Natural killer cell (primary cell): ENCODE measurements at regions not wholly inside any gene's neighbourhood (a gene's known extent, or its start where the extent isn't known, plus 50 kb on each side); places are given as distances from the start of the nearest gene placed in this dataset.

ENCODE experiments used
- ATAC-seq, 3 donors: fragments of 150-1000 bp in 2 of 3; fragments of 200-7000 bp in 1 of 3; cut with Tn5 transposase; 1 replicate in 1 of 3; 2 replicates in 2 of 3; pipeline ENCODE4 v1.10.0; 2021; ENCODE audit warnings: mild to moderate bottlenecking in 2 of 3, moderate library complexity in 2 of 3
- DNase-seq, 2 donors: peaks; one replicate each; pipeline versions ENCODE4 v3.0.0 to v3.0.0-alpha.2; 2013 to 2021; ENCODE audit warnings: mixed read lengths in 1 of 2
- H3K27ac ChIP-seq: one replicate; pipeline ENCODE4 v1.5.1; 2013; ENCODE audit warnings: mild to moderate bottlenecking, low read length
- H3K27me3 ChIP-seq: one replicate; pipeline ENCODE4 v1.6.1; 2013; ENCODE audit warnings: low read length; ENCODE audit not compliant: control insufficient read depth, insufficient read depth
- H3K36me3 ChIP-seq: one replicate; pipeline ENCODE4 v1.6.1; 2013; ENCODE audit warnings: low read length; ENCODE audit not compliant: control insufficient read depth, insufficient read depth
- H3K4me1 ChIP-seq: one replicate; pipeline ENCODE4 v1.6.1; 2013; ENCODE audit warnings: low read length; ENCODE audit not compliant: control insufficient read depth, insufficient read depth
- H3K4me3 ChIP-seq: one replicate; pipeline ENCODE4 v1.5.1; 2013; ENCODE audit warnings: low read length
- H3K9me3 ChIP-seq: one replicate; pipeline ENCODE4 v1.6.1; 2013; ENCODE audit warnings: low read length; ENCODE audit not compliant: control insufficient read depth, insufficient read depth
- H3K27ac Mint-ChIP-seq, 2 donors: one replicate each; pipeline ENCODE4 v1.8.0; 2022; ENCODE audit warnings: mild to moderate bottlenecking in 2 of 2, mixed read lengths in 2 of 2, moderate library complexity in 1 of 2
- H3K27me3 Mint-ChIP-seq, 2 donors: one replicate each; pipeline ENCODE4 v1.8.0; 2022; ENCODE audit warnings: low read depth in 2 of 2, mixed read lengths in 2 of 2
- H3K36me3 Mint-ChIP-seq: one replicate; pipeline ENCODE4 v1.8.0; 2022; ENCODE audit warnings: mixed read lengths
- H3K4me1 Mint-ChIP-seq, 2 donors: one replicate each; pipeline ENCODE4 v1.8.0; 2022; ENCODE audit warnings: mixed read lengths in 2 of 2
- H3K4me3 Mint-ChIP-seq: one replicate; pipeline ENCODE4 v1.8.0; 2022; ENCODE audit warnings: mild to moderate bottlenecking, moderate library complexity, mixed read lengths
- H3K9me3 Mint-ChIP-seq, 2 donors: one replicate each; pipeline ENCODE4 v1.8.0; 2022; ENCODE audit warnings: mixed read lengths in 2 of 2
- CTCF ChIP-seq: fragments of 200-600 bp; IDR thresholded peaks from one replicate; pipeline ENCODE4 v1.8.0; 2022; ENCODE audit warnings: antibody characterized with exemption
- WGBS: methylation state at CpG from one replicate; pipeline ENCODE4 v1.1.7; 2013; ENCODE audit warnings: missing lambda C conversion rate; ENCODE audit not compliant: insufficient coverage; 5-methylcytosine and 5-hydroxymethylcytosine counted together
- intact Hi-C: fragments of 100-400 bp; cut with micrococcal nuclease; formaldehyde crosslinking; loops from one replicate; pipeline ENCODE4 v1.14.2; 2022

GRCh38 chr6:113496166-113496565, 361.0 kb upstream of the MARCKS start:
- WGBS = 66% methylated on average over 3 of the region's 4 CpGs
- H3K27ac ChIP-seq = no peak overlapping the region
- DNase-seq = no peak
- no peaks in the 10 kb centered on the region for H3K27me3 ChIP-seq
- no peak overlapping the region for H3K4me3 ChIP-seq
- intact Hi-C loops = no loop called here
- no peaks in the 10 kb centered on the region for H3K36me3 Mint-ChIP-seq
- peaks cover 3% of the 10 kb centered on the region in 2 donors for H3K9me3 Mint-ChIP-seq
- H3K9me3 ChIP-seq = no peaks in the 10 kb centered on the region
- H3K4me1 ChIP-seq = no peaks in the 10 kb centered on the region
- no peaks in the 10 kb centered on the region for H3K27me3 Mint-ChIP-seq
- H3K36me3 ChIP-seq = no peaks in the 10 kb centered on the region
- no peak for TF ChIP-seq CTCF
- H3K27ac Mint-ChIP-seq = no peak overlapping the region
- no peak for ATAC-seq
- no peaks in the 10 kb centered on the region for H3K4me1 Mint-ChIP-seq
- H3K4me3 Mint-ChIP-seq = no peak overlapping the region

- Mint-ChIP-seq H3K27ac (no peak overlapping the region), H3K4me1 (no peaks in the 10 kb centered on the region), H3K27me3 (no peaks in the 10 kb centered on the region), H3K4me3 (no peak overlapping the region), H3K9me3 (peaks cover 3 to 5% of the 10 kb centered on the region in 2 donors), H3K36me3 (no peaks in the 10 kb centered on the region)
- no peaks in the 10 kb centered on the region for H3K36me3 ChIP-seq
- intact Hi-C loops = no loop called here
- WGBS = 48% methylated on average over 1 of the region's 1 CpG
- no peak for TF ChIP-seq CTCF
- DNase-seq = no peak
- H3K4me1 ChIP-seq = no peaks in the 10 kb centered on the region
- no peak overlapping the region for H3K27ac ChIP-seq
- no peaks in the 10 kb centered on the region for H3K27me3 ChIP-seq
- H3K9me3 ChIP-seq = no peaks in the 10 kb centered on the region
- no peak overlapping the region for H3K4me3 ChIP-seq
- no peak for ATAC-seq
Measured at GRCh38 chr6:113500221-113500620, 356.9 kb upstream of the MARCKS start.

GRCh38 chr6:113505084-113505699, 352.0 kb upstream of the MARCKS start:
- no peaks in the 10 kb centered on the region for H3K27me3 Mint-ChIP-seq

More at GRCh38 chr6:113505084-113505699, 352.0 kb upstream of the MARCKS start:
- 87% methylated on average over 2 of the region's 2 CpGs for WGBS
- Histone ChIP-seq H3K27ac (no peak overlapping the region), H3K9me3 (no peaks in the 10 kb centered on the region), H3K27me3 (no peaks in the 10 kb centered on the region), H3K4me3 (no peak overlapping the region), H3K36me3 (no peaks in the 10 kb centered on the region), H3K4me1 (no peaks in the 10 kb centered on the region)
- ATAC-seq (no peak), DNase-seq (no peak)
- Mint-ChIP-seq H3K36me3 (no peaks in the 10 kb centered on the region), H3K4me3 (no peak overlapping the region), H3K9me3 (peaks cover 6 to 12% of the 10 kb centered on the region in 2 donors), H3K4me1 (no peaks in the 10 kb centered on the region), H3K27ac (no peak overlapping the region)
- intact Hi-C loops = no loop called here
- TF ChIP-seq CTCF = no peak
